ENCODE measurements at regions not wholly inside any gene's neighbourhood (a gene's known extent, or its start where the extent isn't known, plus 50 kb on each side); places are given as distances from the start of the nearest gene placed in this dataset.

GRCh38 chr18:38805256-38805655 is 1239.7 kb upstream of the CELF4 start:
- TF ChIP-seq, protein P1, sequence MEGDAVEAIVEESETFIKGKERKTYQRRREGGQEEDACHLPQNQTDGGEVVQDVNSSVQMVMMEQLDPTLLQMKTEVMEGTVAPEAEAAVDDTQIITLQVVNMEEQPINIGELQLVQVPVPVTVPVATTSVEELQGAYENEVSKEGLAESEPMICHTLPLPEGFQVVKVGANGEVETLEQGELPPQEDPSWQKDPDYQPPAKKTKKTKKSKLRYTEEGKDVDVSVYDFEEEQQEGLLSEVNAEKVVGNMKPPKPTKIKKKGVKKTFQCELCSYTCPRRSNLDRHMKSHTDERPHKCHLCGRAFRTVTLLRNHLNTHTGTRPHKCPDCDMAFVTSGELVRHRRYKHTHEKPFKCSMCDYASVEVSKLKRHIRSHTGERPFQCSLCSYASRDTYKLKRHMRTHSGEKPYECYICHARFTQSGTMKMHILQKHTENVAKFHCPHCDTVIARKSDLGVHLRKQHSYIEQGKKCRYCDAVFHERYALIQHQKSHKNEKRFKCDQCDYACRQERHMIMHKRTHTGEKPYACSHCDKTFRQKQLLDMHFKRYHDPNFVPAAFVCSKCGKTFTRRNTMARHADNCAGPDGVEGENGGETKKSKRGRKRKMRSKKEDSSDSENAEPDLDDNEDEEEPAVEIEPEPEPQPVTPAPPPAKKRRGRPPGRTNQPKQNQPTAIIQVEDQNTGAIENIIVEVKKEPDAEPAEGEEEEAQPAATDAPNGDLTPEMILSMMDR (IDR thresholded peaks at IDR 0.05; ENCODE audit: insufficient read depth, low read length, poor library complexity, severe bottlenecking), result no peak

GRCh38 chr18:38801640-38802039 is 1236.0 kb upstream of the CELF4 start:
- DNase-seq (ENCODE audit: low read depth), result no peak
- Histone ChIP-seq H3K27me3 (ENCODE audit: control insufficient read depth, insufficient read depth, low read length) (no peaks in the 10 kb centered on the region), H3K4me3 (ENCODE audit: low read depth, low read length) (no peak overlapping the region), H3K36me3 (ENCODE audit: control insufficient read depth, insufficient read depth, low read length) (no peaks in the 10 kb centered on the region)
- TF ChIP-seq, protein P1 (IDR thresholded peaks at IDR 0.05; ENCODE audit: insufficient read depth, low read length, poor library complexity, severe bottlenecking), result no peak

More at GRCh38 chr18:38805256-38805655, 1239.7 kb upstream of the CELF4 start:
- Histone ChIP-seq H3K36me3 (ENCODE audit: control insufficient read depth, insufficient read depth, low read length) (no peaks in the 10 kb centered on the region), H3K4me3 (ENCODE audit: low read depth, low read length) (no peak overlapping the region), H3K27me3 (ENCODE audit: control insufficient read depth, insufficient read depth, low read length) (no peaks in the 10 kb centered on the region)
- no peak for DNase-seq (ENCODE audit: low read depth)

- Histone ChIP-seq H3K36me3 (ENCODE audit: control insufficient read depth, insufficient read depth, low read length) (no peaks in the 10 kb centered on the region), H3K4me3 (ENCODE audit: low read depth, low read length) (no peak overlapping the region)
- TF ChIP-seq, protein P1 (IDR thresholded peaks at IDR 0.05; ENCODE audit: insufficient read depth, low read length, poor library complexity, severe bottlenecking), result no peak
Measured at GRCh38 chr18:38796762-38797161, 1231.2 kb upstream of the CELF4 start.

GRCh38 chr18:38792731-38793130 is 1227.1 kb upstream of the CELF4 start:
- no peak for DNase-seq (ENCODE audit: low read depth)
- H3K27me3 ChIP-seq (ENCODE audit: control insufficient read depth, insufficient read depth, low read length), result no peaks in the 10 kb centered on the region
- H3K4me3 ChIP-seq (ENCODE audit: low read depth, low read length), result no peak overlapping the region
- H3K36me3 ChIP-seq (ENCODE audit: control insufficient read depth, insufficient read depth, low read length), result no peaks in the 10 kb centered on the region
- TF ChIP-seq, protein P1 (IDR thresholded peaks at IDR 0.05; ENCODE audit: insufficient read depth, low read length, poor library complexity, severe bottlenecking), result no peak

More at GRCh38 chr18:38796762-38797161, 1231.2 kb upstream of the CELF4 start:
- no peak for DNase-seq (ENCODE audit: low read depth)
- H3K27me3 ChIP-seq (ENCODE audit: control insufficient read depth, insufficient read depth, low read length), result no peaks in the 10 kb centered on the region

DNA sequence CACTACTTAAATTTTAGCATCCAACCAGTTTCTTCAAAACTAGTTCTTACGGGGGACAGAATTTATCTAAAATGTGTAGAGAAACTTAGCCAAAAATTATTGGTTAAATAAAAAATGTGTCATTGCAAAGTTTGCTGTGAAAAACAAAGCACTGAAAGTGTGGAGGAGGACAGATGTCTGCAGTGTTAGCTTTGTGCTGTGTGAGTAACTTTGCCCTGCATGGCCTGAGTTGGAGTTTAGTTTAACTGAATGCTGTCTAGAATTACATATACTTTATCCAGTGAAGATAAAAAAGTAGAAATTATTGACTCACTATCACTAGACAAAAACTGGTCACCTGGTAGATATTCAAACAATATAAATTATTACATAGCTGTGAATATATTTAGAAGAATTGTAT is 1225.2 kb upstream of the CELF4 start:
- TF ChIP-seq, protein P1 (IDR thresholded peaks at IDR 0.05; ENCODE audit: insufficient read depth, low read length, poor library complexity, severe bottlenecking), result no peak

GRCh38 chr18:38790303-38790702 is 1224.7 kb upstream of the CELF4 start:
- Histone ChIP-seq H3K36me3 (ENCODE audit: control insufficient read depth, insufficient read depth, low read length) (no peaks in the 10 kb centered on the region), H3K4me3 (ENCODE audit: low read depth, low read length) (no peak overlapping the region), H3K27me3 (ENCODE audit: control insufficient read depth, insufficient read depth, low read length) (no peaks in the 10 kb centered on the region)
- TF ChIP-seq, protein P1 (IDR thresholded peaks at IDR 0.05; ENCODE audit: insufficient read depth, low read length, poor library complexity, severe bottlenecking), result peak; percentile 20
- DNase-seq (ENCODE audit: low read depth), result no peak

More for the DNA sequence above, 1225.2 kb upstream of the CELF4 start:
- no peak for DNase-seq (ENCODE audit: low read depth)
- no peak overlapping the region for H3K4me3 ChIP-seq (ENCODE audit: low read depth, low read length)
- no peaks in the 10 kb centered on the region for H3K27me3 ChIP-seq (ENCODE audit: control insufficient read depth, insufficient read depth, low read length)
- no peaks in the 10 kb centered on the region for H3K36me3 ChIP-seq (ENCODE audit: control insufficient read depth, insufficient read depth, low read length)

Measured in kidney epithelial cell (primary cell).